Activated CD4-positive, alpha-beta T cell treated with anti-CD3 and anti-CD28 coated beads for 24 hours (primary cell): ENCODE measurements at regions not wholly inside any gene's neighbourhood (a gene's known extent, or its start where the extent isn't known, plus 50 kb on each side); places are given as distances from the start of the nearest gene placed in this dataset.
"Not testable (repeated sequence)": the region's sequence is repeated elsewhere in the genome, so short reads cannot be mapped to it uniquely, and the experiment has no call there.

Experiments
- DNase-seq, 2 donors: peaks; one replicate each; pipeline ENCODE4 v3.0.0-alpha.2; 2020; ENCODE audit warnings: low read depth in 2 of 2

GRCh38 chr14:89531661-89532335 lies 114.8 kb upstream of the FOXN3 start:
- DNase-seq, result no peak

GRCh38 chr14:89524990-89525667 lies 108.1 kb upstream of the FOXN3 start:
- DNase-seq, result no peak

GRCh38 chr14:89524412-89524811 lies 107.4 kb upstream of the FOXN3 start:
- DNase-seq, result no peak

DNA sequence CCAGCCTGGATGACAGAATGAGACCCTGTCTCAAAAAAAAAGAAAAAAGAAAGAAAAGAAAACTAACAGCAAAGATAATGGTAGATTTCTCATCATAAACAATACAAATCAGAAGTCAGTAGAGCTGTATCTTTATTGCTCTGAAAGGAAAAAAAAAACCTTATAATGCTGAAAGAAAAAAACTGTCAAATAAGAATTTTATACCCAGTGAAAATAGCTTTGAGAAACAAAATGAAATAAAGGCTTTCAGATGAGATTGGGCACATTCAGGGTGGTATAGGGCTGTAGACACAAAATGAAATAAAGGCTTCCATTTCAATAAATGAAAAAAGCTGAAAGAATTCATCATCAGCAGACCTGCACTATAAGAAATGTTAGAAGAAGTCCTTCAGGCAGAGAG lies 105.0 kb upstream of the FOXN3 start:
- DNase-seq, result no peak

DNA sequence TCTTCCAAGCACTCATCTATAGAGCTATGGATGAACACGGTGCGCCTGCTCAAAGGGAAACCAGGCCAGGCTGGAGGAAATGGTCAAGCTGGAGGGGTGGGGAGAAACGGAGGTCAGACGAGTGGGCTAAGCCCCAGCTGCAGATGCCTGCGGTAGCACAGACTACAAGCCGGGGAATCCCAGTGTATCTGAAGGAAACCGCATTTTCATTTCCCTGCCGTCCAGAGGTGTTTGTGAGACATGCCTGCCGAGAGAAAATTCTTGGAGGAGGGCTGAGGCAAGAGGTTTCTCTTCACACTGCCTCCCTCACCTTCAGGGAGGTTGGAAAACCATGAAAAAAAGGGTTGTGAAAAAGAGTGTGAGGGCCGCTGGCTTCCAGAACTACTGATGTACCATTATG lies 102.0 kb upstream of the FOXN3 start:
- no peak for DNase-seq

- no peak for DNase-seq
These were observed 99.1 kb upstream of the FOXN3 start for GRCh38 chr14:89516173-89516572.

DNA sequence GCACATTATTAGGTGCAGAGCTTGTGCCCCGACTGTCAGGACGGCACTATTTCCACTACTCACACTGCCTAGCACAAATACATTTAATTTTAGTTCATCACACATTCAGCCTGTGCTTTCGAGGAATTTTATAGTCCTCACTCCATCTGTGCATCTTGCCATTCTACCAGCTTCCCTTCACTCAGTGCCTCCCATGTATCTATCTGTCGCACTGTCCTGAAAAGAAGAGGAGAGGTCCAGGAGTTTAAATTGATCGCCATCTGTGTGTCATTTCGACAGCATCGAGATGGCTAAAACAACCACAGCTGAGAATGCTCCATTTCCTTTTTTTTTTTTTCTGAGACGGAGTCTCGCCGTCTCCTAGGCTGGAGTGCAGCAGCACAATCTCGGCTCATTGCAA lies 97.6 kb upstream of the FOXN3 start:
- no peak for DNase-seq

GRCh38 chr14:89509891-89510290 lies 92.9 kb upstream of the FOXN3 start:
- DNase-seq, result no peak

- DNase-seq, result no peak
These were observed 91.8 kb upstream of the FOXN3 start for GRCh38 chr14:89508863-89509262.

GRCh38 chr14:89507926-89508460 lies 91.0 kb upstream of the FOXN3 start:
- DNase-seq, result no peak

DNA sequence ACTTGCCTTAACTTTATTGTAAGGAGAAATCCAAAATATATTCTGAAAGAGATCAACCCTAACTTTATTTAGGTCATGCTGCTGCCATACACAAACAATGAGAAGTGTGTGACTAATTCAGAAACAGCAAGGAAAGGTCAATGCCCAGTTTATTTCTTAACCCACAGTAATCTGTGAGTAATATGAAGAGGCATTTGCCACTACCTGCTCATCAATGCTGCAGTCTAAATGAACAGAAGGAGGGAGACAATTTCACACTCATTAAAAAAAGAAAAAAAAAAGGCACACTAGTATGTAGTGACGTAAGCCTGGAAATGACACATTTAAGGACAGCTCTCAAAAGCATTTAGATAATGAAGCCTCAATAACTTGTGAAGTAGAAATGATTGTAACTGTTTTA lies 90.5 kb upstream of the FOXN3 start:
- DNase-seq, result no peak

- not testable (repeated sequence) for DNase-seq
These were observed 89.9 kb upstream of the FOXN3 start for GRCh38 chr14:89506891-89507452.

GRCh38 chr14:89504602-89505313 lies 87.7 kb upstream of the FOXN3 start:
- no peak for DNase-seq

GRCh38 chr14:89504091-89504490 lies 87.1 kb upstream of the FOXN3 start:
- DNase-seq, result no peak

- DNase-seq, result no peak
These were observed 86.5 kb upstream of the FOXN3 start for GRCh38 chr14:89503431-89503996.

DNA sequence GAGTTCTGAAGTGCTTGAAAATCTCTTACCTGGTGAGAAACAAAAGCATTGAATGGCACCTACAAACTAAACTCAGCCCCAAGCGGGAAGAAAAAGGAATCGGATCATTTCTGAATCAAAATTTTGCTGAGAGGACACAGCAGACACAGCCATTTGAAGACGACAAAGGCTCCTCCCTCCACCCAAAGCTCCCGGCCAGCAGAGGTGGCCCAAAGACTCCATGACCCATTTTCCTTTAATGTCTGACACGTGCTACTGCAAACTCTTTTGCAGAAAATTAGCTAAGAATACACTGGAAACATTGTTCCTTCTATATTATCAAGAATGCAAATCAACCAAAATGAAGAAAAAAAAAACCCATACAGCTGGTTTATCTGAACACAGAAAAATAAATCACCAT lies 85.9 kb upstream of the FOXN3 start:
- no peak for DNase-seq

GRCh38 chr14:89501381-89501780 lies 84.3 kb upstream of the FOXN3 start:
- DNase-seq, result no peak

DNA sequence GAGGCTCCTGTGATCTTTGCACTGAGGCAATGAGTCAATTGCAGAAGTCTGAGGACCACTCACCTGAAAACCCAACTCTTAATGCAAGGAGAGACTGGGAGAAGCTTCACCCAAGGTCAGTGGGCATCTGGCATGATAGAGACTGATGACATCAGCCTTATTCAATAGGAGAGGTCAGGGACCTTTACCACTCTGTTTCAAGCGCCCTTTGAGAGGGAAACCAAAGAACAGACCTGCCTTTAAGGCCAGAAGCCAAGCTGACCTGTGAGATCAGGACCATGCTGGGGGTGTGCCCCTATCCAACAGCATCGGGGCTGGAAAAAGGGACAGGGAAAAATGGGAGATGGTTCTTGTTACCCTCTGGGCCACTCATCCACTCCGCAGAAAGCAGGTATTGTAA lies 83.3 kb upstream of the FOXN3 start:
- DNase-seq, result no peak

DNA sequence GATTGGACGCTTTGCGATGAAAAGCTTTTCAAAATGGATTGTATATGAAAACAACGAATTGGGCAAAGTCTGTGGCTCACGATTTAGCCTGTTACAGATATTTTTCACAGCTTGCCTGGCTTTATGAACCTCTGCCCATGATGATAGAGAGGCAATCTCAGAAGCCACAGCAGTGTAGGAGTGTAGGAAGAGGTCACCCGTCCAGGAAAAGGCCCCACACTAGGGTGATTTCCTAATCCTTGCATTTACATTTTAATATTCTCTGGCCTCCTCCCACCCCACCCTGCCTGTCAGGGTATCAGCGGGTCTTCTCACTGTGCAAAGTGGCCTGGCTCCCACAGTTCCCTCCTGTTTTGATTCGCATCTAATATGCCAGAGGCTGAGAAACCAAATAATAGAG lies 81.8 kb upstream of the FOXN3 start:
- no peak for DNase-seq

DNA sequence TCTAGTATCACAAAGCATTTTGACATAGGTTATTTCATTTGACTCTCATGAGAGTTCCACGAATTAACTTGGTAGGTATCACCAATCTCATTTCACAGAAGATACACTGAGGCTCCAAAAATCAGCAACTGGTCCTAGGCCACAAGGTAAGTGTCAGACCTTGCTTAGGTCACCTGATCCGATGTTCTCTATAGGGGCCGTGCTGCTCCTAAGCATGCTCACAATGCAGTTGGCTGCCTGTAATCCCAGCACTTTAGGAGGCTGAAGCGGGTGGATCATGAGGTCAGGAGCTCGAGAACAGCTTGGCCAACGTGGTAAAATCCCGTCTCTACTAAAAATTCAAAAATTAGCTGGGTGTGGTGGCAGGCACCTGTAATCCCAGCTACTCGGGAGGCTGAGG lies 78.7 kb upstream of the FOXN3 start:
- DNase-seq, result no peak

GRCh38 chr14:89493877-89494634 lies 77.0 kb upstream of the FOXN3 start:
- no peak for DNase-seq
